HG03575 (cell line): ENCODE measurements at regions not wholly inside any gene's neighbourhood (a gene's known extent, or its start where the extent isn't known, plus 50 kb on each side); places are given as distances from the start of the nearest gene placed in this dataset.

ENCODE experiments used
- ATAC-seq: cut with Tn5 transposase; IDR thresholded peaks from one replicate; pipeline ENCODE4 v1.9.1; 2021; ENCODE audit not compliant: unreplicated experiment, insufficient number of reproducible peaks, low FRiP score; ENCODE audit errors: extremely low read depth

GRCh38 chr11:103651341-103651998 lies 385.0 kb upstream of the DDI1 start:
- no peak for ATAC-seq

GRCh38 chr11:103652013-103652412 lies 384.4 kb upstream of the DDI1 start:
- ATAC-seq = no peak

DNA sequence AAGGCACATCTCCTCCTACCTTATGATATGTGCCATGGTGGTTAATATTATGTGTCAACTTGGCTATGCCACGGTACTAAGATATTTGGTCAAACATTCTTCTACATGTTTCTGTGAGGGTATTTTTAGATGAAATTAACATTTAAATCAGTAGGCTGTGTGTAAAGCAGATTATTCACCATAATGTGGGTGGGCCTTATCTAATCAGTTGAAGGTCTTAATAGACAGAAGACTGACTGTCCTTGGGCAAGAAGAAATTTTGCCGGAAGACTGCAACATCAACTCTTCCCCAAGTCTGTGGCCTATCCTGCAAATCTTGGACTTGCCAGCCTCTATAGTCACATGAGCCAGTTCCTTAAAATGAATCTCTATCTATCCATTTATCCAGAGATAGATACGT lies 380.1 kb upstream of the DDI1 start:
- no peak for ATAC-seq

GRCh38 chr11:103659206-103659618 lies 377.2 kb upstream of the DDI1 start:
- no peak for ATAC-seq

GRCh38 chr11:103659743-103660142 lies 376.7 kb upstream of the DDI1 start:
- ATAC-seq = no peak

- ATAC-seq = no peak
Measured at GRCh38 chr11:103661185-103661584, 375.3 kb upstream of the DDI1 start.

DNA sequence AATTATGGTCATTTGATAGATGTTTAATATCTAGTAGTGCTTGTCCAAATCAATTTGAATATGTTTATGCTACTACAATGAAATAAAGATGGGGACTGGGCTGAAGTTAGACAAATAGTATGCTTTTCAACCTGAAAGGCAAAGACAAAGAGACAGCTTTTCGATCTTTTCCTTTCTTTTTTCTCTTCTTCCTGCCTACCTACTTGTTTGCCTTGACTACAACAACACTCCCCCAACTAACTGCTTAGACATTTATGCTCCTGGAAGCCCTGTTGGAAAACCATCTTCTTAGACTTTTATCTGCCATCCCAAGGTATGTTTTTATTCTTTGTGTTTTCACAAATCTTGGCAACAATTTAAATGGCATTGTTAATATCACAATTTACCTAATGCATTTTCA lies 374.4 kb upstream of the DDI1 start:
- ATAC-seq = no peak

DNA sequence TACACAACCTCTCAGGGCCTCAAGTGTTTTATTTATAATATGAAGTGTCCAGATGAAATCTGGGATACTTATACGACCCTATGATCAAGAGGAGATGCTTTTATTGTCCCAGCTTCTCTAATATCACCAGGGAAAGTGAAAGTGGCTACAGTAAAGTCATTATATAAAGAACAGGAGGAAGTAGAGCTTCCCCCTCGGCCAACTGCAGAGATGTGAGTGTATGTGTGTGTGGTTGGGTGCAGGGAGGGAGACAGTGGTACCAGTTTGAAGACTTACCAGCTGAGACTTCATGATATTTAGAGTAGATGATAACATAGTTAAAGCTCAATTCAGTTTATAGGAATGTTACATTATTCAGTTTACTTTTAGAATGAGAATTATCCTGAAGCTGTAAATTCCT lies 373.6 kb upstream of the DDI1 start:
- peak; percentile 40 for ATAC-seq

DNA sequence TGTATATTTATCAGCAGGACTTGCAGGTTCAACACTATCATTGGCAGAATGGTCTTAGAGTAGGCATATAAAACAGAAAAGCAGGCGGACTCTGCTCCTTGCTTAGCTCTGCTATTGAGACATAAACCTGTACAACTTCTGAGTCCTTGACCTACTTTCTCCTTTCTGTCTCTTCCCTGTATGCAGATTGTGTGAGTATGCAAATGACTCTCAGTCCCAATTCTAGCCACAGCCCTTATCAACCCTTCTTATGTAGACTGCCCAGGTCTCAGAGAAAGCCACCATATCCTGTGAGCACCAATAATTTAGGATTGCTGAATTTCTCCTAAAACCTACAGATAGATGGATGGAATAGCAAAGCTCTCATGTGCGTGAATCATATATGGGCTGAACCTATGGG lies 367.6 kb upstream of the DDI1 start:
- ATAC-seq = no peak

DNA sequence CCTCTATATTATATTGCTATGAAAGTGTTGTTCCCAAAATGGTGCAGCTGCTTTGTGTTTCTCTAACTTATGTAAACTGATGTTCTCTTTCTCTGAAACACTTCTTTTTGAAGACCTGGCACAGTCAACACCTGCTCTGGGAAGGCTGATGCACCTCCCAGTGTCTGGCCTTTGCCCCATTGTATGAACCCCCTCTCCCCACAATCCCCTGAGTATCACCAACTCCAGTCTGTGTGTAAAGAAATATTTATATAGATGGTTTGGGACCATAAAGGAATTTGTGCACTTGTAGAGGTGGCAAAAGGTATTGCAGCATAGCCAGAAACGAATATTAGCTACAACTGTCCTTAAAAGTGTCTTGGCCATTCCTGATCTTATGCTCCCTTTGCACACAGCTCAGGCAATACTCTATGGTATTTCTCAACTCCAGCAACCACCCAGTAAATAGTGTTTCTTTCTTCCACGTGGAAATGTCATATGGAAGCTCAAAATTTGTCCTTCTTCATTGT lies 365.2 kb upstream of the DDI1 start:
- no peak for ATAC-seq

GRCh38 chr11:103673773-103674172 lies 362.7 kb upstream of the DDI1 start:
- ATAC-seq = no peak

GRCh38 chr11:103676413-103676812 lies 360.0 kb upstream of the DDI1 start:
- ATAC-seq = no peak

DNA sequence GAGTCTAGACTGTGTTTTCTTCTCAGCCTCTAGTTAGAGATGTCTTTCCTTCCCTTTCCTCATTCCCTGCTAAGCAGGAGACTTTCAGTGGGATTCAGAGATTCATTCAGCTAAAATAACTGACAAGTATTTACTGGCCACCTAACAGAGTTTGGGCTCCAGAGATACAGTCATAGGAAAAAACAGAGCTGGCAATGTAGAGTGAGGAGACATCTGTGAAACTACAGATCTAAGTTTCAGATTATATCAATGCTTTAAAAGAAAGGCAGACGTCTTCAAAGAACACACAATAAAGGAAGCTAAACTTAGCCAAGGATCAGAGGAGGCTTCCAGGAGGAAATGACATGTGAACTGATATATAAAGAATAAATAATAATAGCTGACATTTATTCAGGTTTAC lies 355.6 kb upstream of the DDI1 start:
- no peak for ATAC-seq

GRCh38 chr11:103681855-103682254 lies 354.6 kb upstream of the DDI1 start:
- no peak for ATAC-seq

DNA sequence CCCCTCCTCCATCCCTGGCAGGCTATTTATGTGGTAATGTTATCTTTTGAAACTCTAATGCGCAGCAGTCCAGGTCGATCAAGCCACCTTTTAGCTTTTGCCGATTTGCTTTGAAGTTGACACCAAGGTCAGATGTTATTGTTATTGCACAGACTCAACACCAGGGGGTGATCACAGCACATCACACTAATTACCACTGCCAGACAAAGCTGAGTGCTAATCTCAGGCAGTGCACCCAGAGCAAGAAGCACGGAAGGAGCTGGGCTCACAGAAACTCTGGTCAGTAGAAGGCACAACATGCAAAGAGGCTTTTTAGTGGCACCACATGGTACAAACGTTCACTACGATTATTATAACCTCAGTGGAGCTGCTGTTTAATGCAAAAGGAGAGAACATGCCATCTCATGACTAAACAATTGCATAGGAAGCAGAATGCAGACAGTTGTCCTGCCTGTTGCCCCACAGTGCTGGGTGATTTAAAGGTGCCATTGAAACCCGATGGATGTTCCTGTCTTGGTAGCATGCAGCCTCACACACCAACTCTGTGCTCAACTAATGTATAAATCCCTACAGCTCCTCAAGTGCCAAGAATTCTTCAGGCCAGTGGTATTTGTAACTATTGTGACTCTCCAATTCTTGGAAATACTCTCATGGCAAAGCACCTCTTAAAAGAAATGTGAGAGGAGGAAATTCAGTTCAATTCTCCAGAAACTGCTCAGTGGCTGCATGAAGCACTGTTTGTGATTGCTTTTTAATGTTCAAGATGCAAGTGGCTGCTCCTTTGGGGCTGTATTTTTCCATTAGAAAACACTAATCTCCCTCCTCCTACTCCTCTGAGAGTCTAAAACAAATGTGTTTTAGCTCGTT lies 353.9 kb upstream of the DDI1 start:
- peak; percentile 93 for ATAC-seq

DNA sequence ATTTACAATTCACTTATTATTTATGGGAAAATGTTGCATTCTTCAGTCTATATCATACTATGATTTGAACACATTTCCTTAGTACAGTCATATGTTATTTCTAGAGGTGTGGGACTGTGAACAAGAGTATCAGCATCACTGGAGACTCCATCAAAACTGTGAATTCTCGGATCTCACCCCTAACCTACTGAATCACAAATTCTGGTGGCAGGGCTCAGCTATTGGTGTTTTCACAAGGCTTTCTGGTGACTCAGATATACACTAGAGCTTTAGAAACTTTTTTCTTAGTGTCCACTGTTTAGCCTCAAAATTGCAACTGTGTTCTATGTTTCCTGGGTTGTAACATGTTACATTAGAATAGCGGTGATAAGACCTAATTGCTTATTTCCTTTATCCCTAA lies 352.9 kb upstream of the DDI1 start:
- ATAC-seq = no peak

GRCh38 chr11:103688924-103689323 lies 347.5 kb upstream of the DDI1 start:
- no peak for ATAC-seq

GRCh38 chr11:103690356-103690755 lies 346.1 kb upstream of the DDI1 start:
- no peak for ATAC-seq

DNA sequence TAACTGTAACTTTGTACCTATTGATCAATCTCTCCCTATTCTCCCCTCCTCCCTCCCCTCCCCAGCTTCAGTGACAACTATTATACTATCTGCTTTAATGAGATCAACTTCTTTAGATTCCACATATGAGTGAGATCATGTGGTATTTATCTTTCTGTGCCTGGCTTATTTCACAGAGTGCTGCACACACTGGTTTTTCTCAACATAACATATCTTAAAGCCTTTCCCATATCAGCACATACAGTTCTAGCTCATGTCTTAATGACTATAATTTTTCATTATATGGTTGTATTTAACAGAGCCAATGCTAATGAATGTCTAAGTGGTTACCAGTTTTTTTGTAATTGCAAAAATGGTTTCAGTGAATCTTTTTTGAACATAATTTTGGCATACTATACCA lies 340.3 kb upstream of the DDI1 start:
- ATAC-seq = no peak

- no peak for ATAC-seq
Measured at GRCh38 chr11:103699216-103699615, 337.2 kb upstream of the DDI1 start.
